CD14-positive monocyte (primary cell): ENCODE measurements at regions not wholly inside any gene's neighbourhood (a gene's known extent, or its start where the extent isn't known, plus 50 kb on each side); places are given as distances from the start of the nearest gene placed in this dataset.

Experiments used
- DNase-seq, 3 donors: peaks; one replicate each; pipeline ENCODE4 v3.0.0-alpha.2; 2011 to 2022
- H2AFZ ChIP-seq: 2 replicates; pipeline ENCODE4 v1.6.0; 2012; ENCODE audit warnings: mild to moderate bottlenecking, low read depth, low read length, inconsistent platforms; ENCODE audit not compliant: insufficient read depth, poor library complexity, severe bottlenecking
- H3K27ac ChIP-seq, 2 donors: 1 replicate in 1 of 2; 2 replicates in 1 of 2; pipeline ENCODE4 v1.5.1; 2012 to 2013; ENCODE audit warnings: low read length in 2 of 2, control low read depth in 1 of 2, inconsistent platforms in 1 of 2, low read depth in 1 of 2, mild to moderate bottlenecking in 1 of 2
- H3K27me3 ChIP-seq, 2 donors: one replicate each; pipeline versions ENCODE4 v1.6.0 to v1.6.1; 2011 to 2013; ENCODE audit warnings: low read length in 2 of 2; ENCODE audit not compliant: control insufficient read depth in 2 of 2, insufficient read depth in 2 of 2
- H3K36me3 ChIP-seq, 2 donors: replicated peaks in 1 of 2; 1 replicate in 1 of 2; 2 replicates in 1 of 2; pipeline versions ENCODE4 v1.5.1 to v1.6.1; 2012 to 2013; ENCODE audit warnings: low read length in 2 of 2, control low read depth in 1 of 2, inconsistent platforms in 1 of 2, mild to moderate bottlenecking in 1 of 2; ENCODE audit not compliant: insufficient read depth in 2 of 2, control insufficient read depth in 1 of 2
- H3K4me1 ChIP-seq, 2 donors: 1 replicate in 1 of 2; 2 replicates in 1 of 2; pipeline versions ENCODE4 v1.5.1 to v1.6.1; 2012 to 2013; ENCODE audit warnings: low read length in 2 of 2, control low read depth in 1 of 2, inconsistent platforms in 1 of 2, mild to moderate bottlenecking in 1 of 2, moderate library complexity in 1 of 2; ENCODE audit not compliant: insufficient read depth in 2 of 2, control insufficient read depth in 1 of 2
- H3K4me2 ChIP-seq: replicated peaks from 2 replicates; pipeline ENCODE3; 2012; ENCODE audit warnings: low read length, moderate library complexity, mild to moderate bottlenecking; ENCODE audit not compliant: poor library complexity, severe bottlenecking; ENCODE audit errors: extremely low read depth
- H3K4me3 ChIP-seq, 3 experiments: fragments of 200-600 bp in 1 of 3; sonication (generic) in 1 of 3; replicated peaks in 1 of 3; 1 replicate in 2 of 3; 2 replicates in 1 of 3; pipeline ENCODE4 v1.5.1; 2011 to 2013; ENCODE audit warnings: low read length in 3 of 3, mild to moderate bottlenecking in 3 of 3, control low read depth in 2 of 3, low read depth in 2 of 3, inconsistent platforms in 1 of 3, moderate library complexity in 1 of 3
- H3K79me2 ChIP-seq: 2 replicates; pipeline ENCODE4 v1.6.0; 2012; ENCODE audit warnings: mild to moderate bottlenecking, control low read depth, inconsistent platforms, low read length, moderate library complexity; ENCODE audit not compliant: insufficient read depth
- H3K9ac ChIP-seq: 2 replicates; pipeline ENCODE4 v1.6.0; 2017; ENCODE audit warnings: low read length, mild to moderate bottlenecking; ENCODE audit not compliant: insufficient read depth, poor library complexity, severe bottlenecking
- H3K9me3 ChIP-seq, 2 donors: replicated peaks in 1 of 2; 1 replicate in 1 of 2; 2 replicates in 1 of 2; pipeline versions ENCODE4 v1.5.1 to v1.6.1; 2012 to 2013; ENCODE audit warnings: low read length in 2 of 2, control low read depth in 1 of 2; ENCODE audit not compliant: control insufficient read depth in 1 of 2, insufficient read depth in 1 of 2
- H4K20me1 ChIP-seq: 2 replicates; pipeline ENCODE4 v1.6.0; 2012; ENCODE audit warnings: mild to moderate bottlenecking, low read length, control low read depth, moderate library complexity; ENCODE audit not compliant: insufficient read depth
- H3K27ac Mint-ChIP-seq, 7 donors: one replicate each; pipeline ENCODE4 v1.8.0; 2020; ENCODE audit warnings: mild to moderate bottlenecking in 7 of 7, mixed read lengths in 7 of 7, moderate library complexity in 6 of 7, inconsistent platforms in 2 of 7
- H3K27me3 Mint-ChIP-seq, 3 donors: one replicate each; pipeline ENCODE4 v1.8.0; 2021 to 2022; ENCODE audit warnings: low read depth in 3 of 3, mild to moderate bottlenecking in 3 of 3, mixed read lengths in 3 of 3, moderate library complexity in 3 of 3, inconsistent platforms in 1 of 3
- H3K36me3 Mint-ChIP-seq, 2 donors: one replicate each; pipeline ENCODE4 v1.8.0; 2020; ENCODE audit warnings: mixed read lengths in 2 of 2, inconsistent platforms in 1 of 2, mild to moderate bottlenecking in 1 of 2
- H3K4me1 Mint-ChIP-seq: one replicate; pipeline ENCODE4 v1.8.0; 2020; ENCODE audit warnings: mild to moderate bottlenecking, mixed read lengths
- H3K4me3 Mint-ChIP-seq, 2 donors: one replicate each; pipeline ENCODE4 v1.8.0; 2020; ENCODE audit warnings: mild to moderate bottlenecking in 2 of 2, mixed read lengths in 2 of 2, moderate library complexity in 1 of 2
- H3K9me3 Mint-ChIP-seq, 7 donors: one replicate each; pipeline ENCODE4 v1.8.0; 2020 to 2022; ENCODE audit warnings: mixed read lengths in 7 of 7, mild to moderate bottlenecking in 6 of 7, moderate library complexity in 6 of 7, inconsistent platforms in 2 of 7
- CTCF ChIP-seq: fragments of 200-600 bp; IDR thresholded peaks from one replicate; pipeline ENCODE4 v1.8.0; 2022; ENCODE audit warnings: antibody characterized with exemption, mild to moderate bottlenecking
- WGBS: methylation state at CpG from one replicate; pipeline ENCODE4 v1.1.5; 2013; ENCODE audit warnings: missing lambda C conversion rate; ENCODE audit not compliant: insufficient coverage; 5-methylcytosine and 5-hydroxymethylcytosine counted together
- intact Hi-C, 2 donors: fragments of 100-400 bp; cut with micrococcal nuclease; formaldehyde crosslinking; loops; one replicate each; pipeline versions ENCODE4 v1.15.0 to v1.15.1; 2023

GRCh38 chr6:112831022-112831421 lies 483.9 kb downstream of the RFPL4B start:
- intact Hi-C loops, result no loop called here
- H3K4me1 ChIP-seq, result no peaks in the 10 kb centered on the region

GRCh38 chr6:112833581-112834131 lies 486.5 kb downstream of the RFPL4B start:
- H3K27ac Mint-ChIP-seq, result no peak overlapping the region
- H3K27me3 Mint-ChIP-seq, result no peaks in the 10 kb centered on the region
- H3K4me3 Mint-ChIP-seq, result no peak overlapping the region
- H3K9ac ChIP-seq, result no peak overlapping the region
- no peaks in the 10 kb centered on the region for H3K36me3 ChIP-seq
- H3K36me3 Mint-ChIP-seq, result no peaks in the 10 kb centered on the region
- H3K27ac ChIP-seq, result no peak overlapping the region
- H2AFZ ChIP-seq, result no peak overlapping the region
- H3K9me3 ChIP-seq, result no peaks in the 10 kb centered on the region
- TF ChIP-seq CTCF, result no peak
- no peaks in the 10 kb centered on the region for H3K79me2 ChIP-seq
- no peak overlapping the region for H3K4me3 ChIP-seq
- H3K4me2 ChIP-seq, result no peak overlapping the region
- DNase-seq, result no peak
- H3K4me1 Mint-ChIP-seq, result no peaks in the 10 kb centered on the region
- no CpG with 5 or more reads among the region's 4 CpGs for WGBS
- no peaks in the 10 kb centered on the region for H4K20me1 ChIP-seq
- H3K4me1 ChIP-seq, result no peaks in the 10 kb centered on the region
- H3K9me3 Mint-ChIP-seq, result no peaks in the 10 kb centered on the region
- intact Hi-C loops, result no loop called here
- H3K27me3 ChIP-seq, result no peaks in the 10 kb centered on the region

More at GRCh38 chr6:112831022-112831421, 483.9 kb downstream of the RFPL4B start:
- H3K9ac ChIP-seq, result no peak overlapping the region
- peaks cover 1% of the 10 kb centered on the region for H3K4me1 Mint-ChIP-seq
- H3K4me2 ChIP-seq, result no peak overlapping the region
- no peak overlapping the region for H3K4me3 ChIP-seq
- H3K79me2 ChIP-seq, result no peaks in the 10 kb centered on the region
- no peaks in the 10 kb centered on the region for H3K9me3 ChIP-seq
- H3K27ac ChIP-seq, result no peak overlapping the region
- H3K27me3 Mint-ChIP-seq, result peaks cover 0 to 3% (median 2%) of the 10 kb centered on the region in 3 donors
- H3K36me3 ChIP-seq, result no peaks in the 10 kb centered on the region
- no CpG with 5 or more reads among the region's 1 CpG for WGBS
- DNase-seq, result no peak
- no peaks in the 10 kb centered on the region for H3K9me3 Mint-ChIP-seq
- no peak for TF ChIP-seq CTCF
- H3K27ac Mint-ChIP-seq, result no peak overlapping the region
- H4K20me1 ChIP-seq, result no peaks in the 10 kb centered on the region
- H2AFZ ChIP-seq, result no peak overlapping the region
- H3K27me3 ChIP-seq, result no peaks in the 10 kb centered on the region
- no peak overlapping the region for H3K4me3 Mint-ChIP-seq
- no peaks in the 10 kb centered on the region for H3K36me3 Mint-ChIP-seq
